Activated naive CD4-positive, alpha-beta T cell treated with anti-CD3 and anti-CD28 coated beads, Interleukin-2, amount 50 U/mL, for 72 hours (primary cell): ENCODE measurements at regions not wholly inside any gene's neighbourhood (a gene's known extent, or its start where the extent isn't known, plus 50 kb on each side); places are given as distances from the start of the nearest gene placed in this dataset.
"Not testable (repeated sequence)": the region's sequence is repeated elsewhere in the genome, so short reads cannot be mapped to it uniquely, and the experiment has no call there.

Experiments
- ATAC-seq, 2 donors: fragments of 150-1000 bp; cut with Tn5 transposase; 2 replicates each; pipeline ENCODE4 v1.10.0; 2021; ENCODE audit warnings: mild to moderate bottlenecking in 2 of 2, moderate library complexity in 2 of 2
- DNase-seq, 2 donors: peaks; one replicate each; pipeline ENCODE4 v3.0.0; 2021 to 2022; ENCODE audit warnings: low spot score in 2 of 2
- H3K27ac Mint-ChIP-seq, 2 donors: one replicate each; pipeline ENCODE4 v1.8.0; 2022; ENCODE audit warnings: mild to moderate bottlenecking in 2 of 2, mixed read lengths in 2 of 2
- H3K36me3 Mint-ChIP-seq, 2 donors: one replicate each; pipeline ENCODE4 v1.8.0; 2022; ENCODE audit warnings: mixed read lengths in 2 of 2
- H3K9me3 Mint-ChIP-seq, 2 donors: one replicate each; pipeline ENCODE4 v1.8.0; 2022; ENCODE audit warnings: mixed read lengths in 2 of 2

- not testable (repeated sequence) for DNase-seq, H3K9me3 Mint-ChIP-seq, H3K27ac Mint-ChIP-seq, H3K36me3 Mint-ChIP-seq, ATAC-seq
Observed at GRCh38 chr21:9070703-9071102, 1450.7 kb upstream of the TPTE start.

- not testable (repeated sequence) for H3K36me3 Mint-ChIP-seq, H3K27ac Mint-ChIP-seq, ATAC-seq, H3K9me3 Mint-ChIP-seq, DNase-seq
Observed at GRCh38 chr21:9073010-9073409, 1448.4 kb upstream of the TPTE start.

- not testable (repeated sequence) for H3K9me3 Mint-ChIP-seq, DNase-seq, H3K36me3 Mint-ChIP-seq, ATAC-seq, H3K27ac Mint-ChIP-seq
Observed at GRCh38 chr21:9074772-9075171, 1446.6 kb upstream of the TPTE start.

- not testable (repeated sequence) for H3K27ac Mint-ChIP-seq, H3K9me3 Mint-ChIP-seq, H3K36me3 Mint-ChIP-seq, DNase-seq, ATAC-seq
Observed at GRCh38 chr21:9083091-9083826, 1438.1 kb upstream of the TPTE start.

- not testable (repeated sequence) for H3K27ac Mint-ChIP-seq, DNase-seq, ATAC-seq, H3K9me3 Mint-ChIP-seq, H3K36me3 Mint-ChIP-seq
Observed at GRCh38 chr21:9086299-9086698, 1435.1 kb upstream of the TPTE start.

GRCh38 chr21:9087816-9088215 lies 1433.6 kb upstream of the TPTE start:
- DNase-seq, H3K9me3 Mint-ChIP-seq, H3K36me3 Mint-ChIP-seq, ATAC-seq, H3K27ac Mint-ChIP-seq: not testable (repeated sequence)

- not testable (repeated sequence) for ATAC-seq, H3K27ac Mint-ChIP-seq
Observed at GRCh38 chr21:9129741-9130140, 1391.6 kb upstream of the TPTE start.

GRCh38 chr21:9130817-9131216 lies 1390.6 kb upstream of the TPTE start:
- ATAC-seq, DNase-seq, H3K9me3 Mint-ChIP-seq, H3K27ac Mint-ChIP-seq, H3K36me3 Mint-ChIP-seq: not testable (repeated sequence)

More at GRCh38 chr21:9129741-9130140, 1391.6 kb upstream of the TPTE start:
- DNase-seq, H3K9me3 Mint-ChIP-seq, H3K36me3 Mint-ChIP-seq: not testable (repeated sequence)
